B cell (primary cell): ENCODE measurements at regions not wholly inside any gene's neighbourhood (a gene's known extent, or its start where the extent isn't known, plus 50 kb on each side); places are given as distances from the start of the nearest gene placed in this dataset.
"Not testable (repeated sequence)": the region's sequence is repeated elsewhere in the genome, so short reads cannot be mapped to it uniquely, and the experiment has no call there.

ENCODE experiments used
- ATAC-seq: fragments of 200-7000 bp; cut with Tn5 transposase; one replicate; pipeline ENCODE4 v1.10.0; 2021; ENCODE audit warnings: low read depth, mild to moderate bottlenecking, moderate number of reproducible peaks, moderate library complexity
- CTCF ChIA-PET: fragments of 350-600 bp; sonication (Branson Sonifier 250); formaldehyde crosslinking; loops from one replicate; lab custom pipeline; 2021; ENCODE audit warnings: antibody characterized with exemption, inconsistent platforms; lab: Charles Lee
- POLR2A ChIA-PET: fragments of 350-600 bp; sonication (Branson Sonifier 250); formaldehyde crosslinking; loops from one replicate; lab custom pipeline; 2021; ENCODE audit warnings: antibody characterized with exemption; lab: Charles Lee
- DNase-seq: peaks from one replicate; pipeline ENCODE4 v3.0.0; 2013
- H2AFZ ChIP-seq: 2 replicates; pipeline ENCODE4 v1.6.1; 2012; ENCODE audit warnings: mild to moderate bottlenecking, low read depth, low read length; ENCODE audit not compliant: insufficient read depth, poor library complexity, severe bottlenecking
- H3K27ac ChIP-seq, 2 donors: 1 replicate in 1 of 2; 2 replicates in 1 of 2; pipeline ENCODE4 v1.5.1; 2012 to 2013; ENCODE audit warnings: low read length in 2 of 2, mild to moderate bottlenecking in 2 of 2, moderate library complexity in 1 of 2
- H3K27me3 ChIP-seq, 4 experiments: fragments of 200-600 bp in 1 of 4; sonication (generic) in 1 of 4; replicated peaks in 1 of 4; 1 replicate in 2 of 4; 2 replicates in 2 of 4; pipeline versions ENCODE4 v1.6.1 to v1.7.0; 2013 to 2016; ENCODE audit warnings: low read length in 3 of 4, mild to moderate bottlenecking in 2 of 4, mixed read lengths in 1 of 4, moderate library complexity in 1 of 4; ENCODE audit not compliant: insufficient read depth in 4 of 4, control insufficient read depth in 3 of 4; ENCODE audit errors: control extremely low read depth in 1 of 4
- H3K36me3 ChIP-seq, 2 experiments: replicated peaks in 1 of 2; 1 replicate in 1 of 2; 2 replicates in 1 of 2; pipeline versions ENCODE4 v1.6.1 to v1.7.1; 2013; ENCODE audit warnings: low read length in 1 of 2; ENCODE audit not compliant: insufficient read depth in 2 of 2, control insufficient read depth in 1 of 2; ENCODE audit errors: control extremely low read depth in 1 of 2, extremely low read depth in 1 of 2
- H3K4me1 ChIP-seq, 2 donors: fragments of 200-600 bp in 1 of 2; sonication (generic) in 1 of 2; 1 replicate in 1 of 2; 2 replicates in 1 of 2; pipeline versions ENCODE4 v1.5.1 to v1.6.1; 2013 to 2017; ENCODE audit warnings: low read length in 2 of 2; ENCODE audit not compliant: control insufficient read depth in 2 of 2, insufficient read depth in 2 of 2
- H3K4me2 ChIP-seq: replicated peaks from 2 replicates; pipeline ENCODE3; 2012; ENCODE audit warnings: mild to moderate bottlenecking, low read depth, low read length; ENCODE audit not compliant: poor library complexity, severe bottlenecking
- H3K4me3 ChIP-seq, 5 experiments: fragments of 200-600 bp in 1 of 5; sonication (generic) in 1 of 5; 1 replicate in 3 of 5; 2 replicates in 2 of 5; pipeline versions ENCODE4 v1.5.1 to v1.7.0; 2011 to 2016; ENCODE audit warnings: low read length in 4 of 5, mild to moderate bottlenecking in 4 of 5, low read depth in 2 of 5, control low read depth in 1 of 5, moderate library complexity in 1 of 5; ENCODE audit not compliant: insufficient read depth in 1 of 5; ENCODE audit errors: control extremely low read depth in 1 of 5, extremely low read depth in 1 of 5
- H3K79me2 ChIP-seq: fragments of 200-600 bp; sonication (generic); one replicate; pipeline ENCODE4 v1.6.0; 2016; ENCODE audit warnings: low read length; ENCODE audit not compliant: control insufficient read depth, insufficient read depth
- H3K9ac ChIP-seq: fragments of 200-600 bp; sonication (generic); 2 replicates; pipeline ENCODE4 v1.6.1; 2017; ENCODE audit warnings: mild to moderate bottlenecking, low read length, moderate library complexity
- H3K9me3 ChIP-seq, 3 donors: one replicate each; pipeline versions ENCODE4 v1.6.1 to v1.7.1; 2013; ENCODE audit warnings: low read length in 2 of 3; ENCODE audit not compliant: control insufficient read depth in 2 of 3, insufficient read depth in 1 of 3; ENCODE audit errors: control extremely low read depth in 1 of 3
- H4K20me1 ChIP-seq: 2 replicates; pipeline ENCODE4 v1.6.0; 2012; ENCODE audit warnings: mild to moderate bottlenecking, low read length; ENCODE audit not compliant: insufficient read depth, control insufficient read depth, poor library complexity, severe bottlenecking
- H3K27ac Mint-ChIP-seq: one replicate; pipeline ENCODE4 v1.8.0; 2021; ENCODE audit warnings: mixed read lengths
- H3K27me3 Mint-ChIP-seq: one replicate; pipeline ENCODE4 v1.8.0; 2021; ENCODE audit warnings: mixed read lengths
- H3K4me1 Mint-ChIP-seq: one replicate; pipeline ENCODE4 v1.8.0; 2021; ENCODE audit warnings: mixed read lengths
- H3K4me3 Mint-ChIP-seq: one replicate; pipeline ENCODE4 v1.8.0; 2021; ENCODE audit warnings: mixed read lengths
- H3K9me3 Mint-ChIP-seq: one replicate; pipeline ENCODE4 v1.8.0; 2022; ENCODE audit warnings: mixed read lengths; ENCODE audit not compliant: insufficient read depth
- CTCF ChIP-seq: fragments of 200-600 bp; IDR thresholded peaks from one replicate; pipeline ENCODE4 v1.8.0; 2022; ENCODE audit warnings: antibody characterized with exemption, mild to moderate bottlenecking
- EZH2 ChIP-seq: IDR thresholded peaks from 2 replicates; pipeline ENCODE4 v1.6.1; 2012; ENCODE audit warnings: borderline replicate concordance, low read depth, mild to moderate bottlenecking, moderate library complexity, low read length; ENCODE audit not compliant: insufficient read depth, poor library complexity, severe bottlenecking
- WGBS: methylation state at CpG from one replicate; pipeline ENCODE4 v1.1.5; 2013; ENCODE audit warnings: missing lambda C conversion rate; ENCODE audit not compliant: insufficient coverage; 5-methylcytosine and 5-hydroxymethylcytosine counted together
- intact Hi-C: fragments of 100-400 bp; cut with micrococcal nuclease; formaldehyde crosslinking; loops from one replicate; pipeline ENCODE4 v1.10.0; 2022

DNA sequence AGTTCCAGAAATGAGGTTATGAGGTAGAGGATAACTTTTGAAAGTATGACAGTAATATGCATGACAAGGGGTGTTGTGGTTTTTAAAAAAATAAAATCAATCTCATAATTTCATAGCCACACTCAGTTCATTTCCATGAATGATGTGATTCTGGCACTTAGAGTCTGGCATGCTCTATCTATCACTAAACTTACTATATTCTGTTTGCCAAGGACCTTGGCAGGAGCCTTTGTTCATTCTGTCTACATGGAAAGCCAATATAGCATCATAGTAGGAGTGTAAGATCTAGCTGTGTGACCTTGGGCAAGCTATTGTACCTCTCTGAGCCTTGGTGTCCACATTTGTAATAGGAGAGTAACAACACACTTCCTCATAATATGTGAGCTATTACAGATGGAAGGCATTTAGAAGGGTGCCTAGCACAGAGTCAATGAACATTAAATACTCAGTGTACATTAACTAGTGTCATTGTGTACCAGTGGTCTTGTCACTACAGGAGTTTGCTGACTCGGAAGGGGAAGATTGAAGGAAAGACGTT is 507.6 kb downstream of the SOX6 start:
- H3K27me3 Mint-ChIP-seq, result no peaks in the 10 kb centered on the region
- CTCF ChIA-PET, result no interaction called here
- POLR2A ChIA-PET, result no interaction called here
- H3K9me3 Mint-ChIP-seq, result no peaks in the 10 kb centered on the region
- intact Hi-C loops, result no loop called here
- Histone ChIP-seq H3K4me1 (no peaks in the 10 kb centered on the region), H4K20me1 (no peaks in the 10 kb centered on the region), H2AFZ (no peak overlapping the region), H3K79me2 (no peaks in the 10 kb centered on the region), H3K27me3 (no peaks in the 10 kb centered on the region), H3K9me3 (no peaks in the 10 kb centered on the region), H3K4me2 (no peak overlapping the region), H3K27ac (no peak overlapping the region), H3K9ac (no peak overlapping the region), H3K4me3 (no peak overlapping the region), H3K36me3 (no peaks in the 10 kb centered on the region)
- 88% methylated on average over 2 of the region's 2 CpGs for WGBS
- TF ChIP-seq EZH2 (no peak), CTCF (no peak)
- H3K4me1 Mint-ChIP-seq, result no peaks in the 10 kb centered on the region
- no peak overlapping the region for H3K27ac Mint-ChIP-seq
- no peak overlapping the region for H3K4me3 Mint-ChIP-seq
- DNase-seq (no peak), ATAC-seq (no peak)

GRCh38 chr11:15849257-15849656 is 507.1 kb downstream of the SOX6 start:
- Histone ChIP-seq H3K4me2 (no peak overlapping the region), H3K4me3 (no peak overlapping the region), H4K20me1 (no peaks in the 10 kb centered on the region), H3K36me3 (no peaks in the 10 kb centered on the region), H3K9me3 (no peaks in the 10 kb centered on the region), H3K79me2 (no peaks in the 10 kb centered on the region), H3K27ac (no peak overlapping the region), H3K4me1 (no peaks in the 10 kb centered on the region), H3K9ac (no peak overlapping the region), H2AFZ (no peak overlapping the region), H3K27me3 (no peaks in the 10 kb centered on the region)
- CTCF ChIA-PET, result no interaction called here
- no peak for ATAC-seq
- TF ChIP-seq CTCF (no peak), EZH2 (no peak)
- Mint-ChIP-seq H3K27me3 (no peaks in the 10 kb centered on the region), H3K9me3 (no peaks in the 10 kb centered on the region), H3K4me1 (no peaks in the 10 kb centered on the region), H3K4me3 (no peak overlapping the region), H3K27ac (no peak overlapping the region)
- WGBS, result 96% methylated on average over 3 of the region's 4 CpGs
- DNase-seq, result no peak
- intact Hi-C loops, result no loop called here
- POLR2A ChIA-PET, result no interaction called here

DNA sequence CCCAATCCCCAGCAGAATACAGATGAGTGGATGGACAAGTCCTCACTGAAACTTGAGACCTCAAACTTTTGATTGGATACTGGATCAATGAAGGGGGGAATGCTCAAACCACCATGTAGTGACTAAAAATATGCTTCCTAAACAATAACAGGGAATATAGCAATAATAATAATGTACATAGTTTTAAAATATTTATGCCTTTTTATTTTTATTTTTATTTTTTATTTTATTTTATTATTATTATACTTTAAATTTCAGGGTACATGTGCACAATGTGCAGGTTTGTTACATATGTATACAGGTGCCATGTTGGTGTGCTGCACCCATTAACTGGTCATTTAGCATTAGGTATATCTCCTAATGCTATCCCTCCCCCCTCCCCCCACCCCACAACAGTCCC is 506.0 kb downstream of the SOX6 start:
- H3K27ac Mint-ChIP-seq, H3K4me1 ChIP-seq, H2AFZ ChIP-seq, H3K4me1 Mint-ChIP-seq, H4K20me1 ChIP-seq, DNase-seq, H3K9ac ChIP-seq, H3K36me3 ChIP-seq, intact Hi-C loops, H3K27me3 Mint-ChIP-seq, CTCF ChIA-PET, H3K27ac ChIP-seq, H3K4me2 ChIP-seq, H3K4me3 Mint-ChIP-seq, H3K9me3 Mint-ChIP-seq, H3K27me3 ChIP-seq, H3K9me3 ChIP-seq, H3K4me3 ChIP-seq, H3K79me2 ChIP-seq, POLR2A ChIA-PET, ATAC-seq: not testable (repeated sequence)
